GM12873 (cell line): ENCODE measurements at regions not wholly inside any gene's neighbourhood (a gene's known extent, or its start where the extent isn't known, plus 50 kb on each side); places are given as distances from the start of the nearest gene placed in this dataset.

Source experiments
- CTCF ChIP-seq: IDR thresholded peaks from 2 replicates; pipeline ENCODE4 v1.5.1; 2012; ENCODE audit warnings: low read depth, mild to moderate bottlenecking, moderate library complexity, low read length, control low read depth; ENCODE audit not compliant: insufficient read depth; ENCODE audit errors: missing control alignments

- TF ChIP-seq CTCF = no peak
Observed at GRCh38 chr2:19646987-19647386, 254.8 kb downstream of the TTC32 start.

GRCh38 chr2:19644763-19645162, 257.0 kb downstream of the TTC32 start:
- no peak for TF ChIP-seq CTCF

- TF ChIP-seq CTCF = no peak
Observed at GRCh38 chr2:19643117-19643518, 258.7 kb downstream of the TTC32 start.

GRCh38 chr2:19642501-19642900, 259.3 kb downstream of the TTC32 start:
- no peak for TF ChIP-seq CTCF

- TF ChIP-seq CTCF = no peak
Observed at GRCh38 chr2:19635951-19636510, 265.8 kb downstream of the TTC32 start.

- no peak for TF ChIP-seq CTCF
Observed at GRCh38 chr2:19632403-19632991, 269.3 kb downstream of the TTC32 start.

- no peak for TF ChIP-seq CTCF
Observed at GRCh38 chr2:19631871-19632270, 269.9 kb downstream of the TTC32 start.

GRCh38 chr2:19630921-19631320, 270.9 kb downstream of the TTC32 start:
- no peak for TF ChIP-seq CTCF
